Cardiac fibroblast (primary cell): ENCODE measurements at regions not wholly inside any gene's neighbourhood (a gene's known extent, or its start where the extent isn't known, plus 50 kb on each side); places are given as distances from the start of the nearest gene placed in this dataset.

Experiments used
- DNase-seq, 2 donors: peaks; one replicate each; pipeline versions ENCODE4 v3.0.0 to v3.0.0-alpha.2; 2010; ENCODE audit warnings: low read depth in 2 of 2
- H3K4me3 ChIP-seq, 2 donors: replicated peaks in 1 of 2; 1 replicate in 1 of 2; 2 replicates in 1 of 2; pipeline ENCODE4 v1.5.1; 2011; ENCODE audit warnings: low read depth in 2 of 2, low read length in 2 of 2, mild to moderate bottlenecking in 2 of 2, moderate library complexity in 1 of 2
- CTCF ChIP-seq: IDR thresholded peaks from one replicate; pipeline ENCODE4 v1.5.1; 2011; ENCODE audit warnings: low read depth, mild to moderate bottlenecking, low read length, inconsistent platforms

GRCh38 chr4:137994853-137995252 is 247.3 kb downstream of the SLC7A11 start:
- no peak for TF ChIP-seq CTCF

GRCh38 chr4:137993232-137993631 is 248.9 kb downstream of the SLC7A11 start:
- TF ChIP-seq CTCF, result no peak
- H3K4me3 ChIP-seq, result no peak overlapping the region
- no peak for DNase-seq

More at GRCh38 chr4:137994853-137995252, 247.3 kb downstream of the SLC7A11 start:
- no peak overlapping the region for H3K4me3 ChIP-seq
- peak; percentile 8 to 13 for DNase-seq

GRCh38 chr4:137981277-137981676 is 260.9 kb downstream of the SLC7A11 start:
- DNase-seq, result peak; percentile 47 to 62
- H3K4me3 ChIP-seq, result no peak overlapping the region
- TF ChIP-seq CTCF, result peak; percentile 11

GRCh38 chr4:137980641-137981040 is 261.5 kb downstream of the SLC7A11 start:
- no peak for DNase-seq
- no peak overlapping the region for H3K4me3 ChIP-seq
- TF ChIP-seq CTCF, result no peak

GRCh38 chr4:137979938-137980337 is 262.2 kb downstream of the SLC7A11 start:
- no peak for TF ChIP-seq CTCF
- H3K4me3 ChIP-seq, result no peak overlapping the region
- DNase-seq, result no peak

GRCh38 chr4:137968956-137969678 is 273.0 kb downstream of the SLC7A11 start:
- TF ChIP-seq CTCF, result no peak
- peak; percentile 40 to 77 for DNase-seq
- H3K4me3 ChIP-seq, result no peak overlapping the region
